ENCODE measurements at regions not wholly inside any gene's neighbourhood (a gene's known extent, or its start where the extent isn't known, plus 50 kb on each side); places are given as distances from the start of the nearest gene placed in this dataset.

- no peak for TF ChIP-seq CTCF (IDR thresholded peaks at IDR 0.05; ENCODE audit: insufficient read depth, missing control alignments)
- no peak for DNase-seq (ENCODE audit: insufficient read length, low spot score)
- no peak for FAIRE-seq
Observed at GRCh38 chr20:9940329-9940728, 94.5 kb upstream of the ANKEF1 start.

DNA sequence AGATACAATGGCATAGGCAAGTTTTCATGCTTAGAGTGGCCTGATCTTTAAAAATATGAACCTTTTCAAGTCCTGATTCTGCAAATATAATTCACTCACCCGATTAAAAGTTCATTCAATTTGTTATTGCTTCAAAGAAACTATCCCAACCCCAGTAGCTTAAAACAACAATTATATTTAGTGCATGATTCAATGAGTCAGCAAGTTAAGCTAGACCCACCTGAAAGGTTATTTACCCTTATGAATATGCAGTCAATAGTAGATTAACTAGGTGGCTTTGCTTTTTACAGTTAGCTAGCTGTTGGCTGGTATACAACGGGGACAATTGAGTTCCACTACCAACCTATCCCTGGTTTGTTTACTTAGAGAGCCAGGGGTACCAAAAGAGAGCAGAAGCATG, 95.6 kb upstream of the ANKEF1 start:
- FAIRE-seq, result no peak
- no peak for TF ChIP-seq CTCF (IDR thresholded peaks at IDR 0.05; ENCODE audit: insufficient read depth, missing control alignments)
- DNase-seq (ENCODE audit: insufficient read length, low spot score), result no peak

DNA sequence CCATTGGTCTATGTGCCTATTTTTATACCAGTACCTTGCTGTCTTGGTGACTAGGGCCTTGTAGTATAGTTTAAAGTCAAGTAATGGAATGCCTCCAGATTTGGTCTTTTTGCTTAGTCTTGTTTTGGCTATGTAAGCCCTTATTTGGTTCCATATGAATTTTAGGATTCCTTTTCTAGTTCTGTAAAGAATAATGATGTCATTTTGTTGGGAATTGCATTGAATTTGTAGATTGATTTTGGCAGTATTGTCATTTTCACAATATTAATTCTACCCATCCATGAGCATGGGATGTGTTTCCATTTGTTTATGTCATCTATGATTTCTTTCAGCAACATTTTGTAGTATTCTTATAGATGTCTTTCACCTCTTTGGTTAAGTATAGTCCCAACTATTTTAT, 96.4 kb upstream of the PAK5 start:
- DNase-seq (ENCODE audit: insufficient read length, low spot score) (no peak), FAIRE-seq (no peak)
- TF ChIP-seq CTCF (IDR thresholded peaks at IDR 0.05; ENCODE audit: insufficient read depth, missing control alignments), result no peak

GRCh38 chr20:9930142-9930541, 91.3 kb upstream of the PAK5 start:
- no peak for DNase-seq (ENCODE audit: insufficient read length, low spot score)
- no peak for TF ChIP-seq CTCF (IDR thresholded peaks at IDR 0.05; ENCODE audit: insufficient read depth, missing control alignments)
- FAIRE-seq, result no peak

DNA sequence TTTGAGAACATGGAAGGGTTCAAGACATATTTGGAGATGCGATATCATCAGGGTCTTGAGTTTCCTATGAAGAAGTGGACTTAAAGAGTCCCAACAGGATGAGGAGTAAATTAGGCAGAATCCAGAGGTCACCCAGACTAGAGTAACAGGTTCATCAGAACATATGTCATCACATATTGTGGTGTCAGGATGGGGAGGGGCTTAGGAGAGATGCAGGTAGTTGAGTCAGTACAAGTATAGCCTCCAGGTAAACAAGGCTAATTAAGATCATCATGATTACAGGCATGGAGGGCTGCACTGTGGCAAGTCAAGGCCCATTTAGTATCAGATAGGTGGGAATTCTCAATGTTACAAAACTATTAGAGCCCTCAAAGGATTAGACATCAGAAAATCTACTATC, 90.1 kb upstream of the PAK5 start:
- no peak for TF ChIP-seq CTCF (IDR thresholded peaks at IDR 0.05; ENCODE audit: insufficient read depth, missing control alignments)
- DNase-seq (ENCODE audit: insufficient read length, low spot score) (no peak), FAIRE-seq (no peak)

DNA sequence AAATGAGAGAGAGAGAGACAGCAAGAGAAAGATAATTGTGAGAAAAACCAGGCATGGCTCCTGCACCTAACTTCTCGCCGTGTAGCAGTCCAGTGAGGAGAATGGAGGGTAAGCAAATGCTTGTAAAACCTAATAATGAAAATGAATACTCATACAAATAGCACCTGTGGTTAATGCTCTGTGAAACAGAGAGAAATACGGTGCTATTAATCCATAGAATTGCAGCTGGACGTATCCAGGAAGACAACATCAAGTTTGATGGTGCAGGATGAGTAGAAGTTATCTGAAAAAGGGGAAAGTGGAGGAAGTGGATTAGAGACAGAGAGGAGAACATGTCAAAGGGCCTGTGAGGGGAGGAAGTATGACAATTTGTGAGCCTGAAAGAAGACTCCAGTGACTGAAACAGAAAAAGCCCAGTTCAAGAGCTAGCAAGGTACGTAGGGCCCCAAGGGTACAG, 89.4 kb upstream of the PAK5 start:
- TF ChIP-seq CTCF (IDR thresholded peaks at IDR 0.05; ENCODE audit: insufficient read depth, missing control alignments), result no peak
- FAIRE-seq, result no peak
- no peak for DNase-seq (ENCODE audit: insufficient read length, low spot score)

DNA sequence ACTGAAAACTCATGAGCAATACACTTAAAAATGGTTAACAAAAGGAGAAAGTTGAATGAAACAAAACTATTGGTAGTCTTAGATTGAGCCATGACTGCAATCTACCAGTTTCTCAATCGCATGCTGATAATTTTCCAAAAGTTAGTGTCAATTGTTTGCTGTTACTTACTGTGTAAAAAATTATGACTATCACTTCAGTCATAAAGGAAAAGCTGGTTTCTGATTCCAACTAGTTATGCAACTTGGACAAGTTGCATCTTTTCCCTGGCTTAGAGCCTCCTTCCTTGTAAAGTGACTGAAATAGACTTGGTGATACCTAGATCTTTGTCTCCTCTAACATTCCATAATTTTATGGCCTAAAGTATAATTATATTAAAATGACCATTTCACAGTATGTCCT, 88.3 kb upstream of the PAK5 start:
- no peak for DNase-seq (ENCODE audit: insufficient read length, low spot score)
- no peak for FAIRE-seq
- no peak for TF ChIP-seq CTCF (IDR thresholded peaks at IDR 0.05; ENCODE audit: insufficient read depth, missing control alignments)
